NCI-H446 treated with DMSO at 0.1 percent for 48 hours (cell line): ENCODE measurements at regions not wholly inside any gene's neighbourhood (a gene's known extent, or its start where the extent isn't known, plus 50 kb on each side); places are given as distances from the start of the nearest gene placed in this dataset.

Source experiments
- DNase-seq: peaks from one replicate; lab custom pipeline; 2025; lab: John Stamatoyannopoulos, UW

GRCh38 chr4:129899849-129900248 lies 803.9 kb downstream of the C4orf33 start:
- no peak for DNase-seq

- no peak for DNase-seq
Measured at GRCh38 chr4:129900430-129900953, 804.5 kb downstream of the C4orf33 start.

- no peak for DNase-seq
Measured at GRCh38 chr4:129901205-129901604, 805.3 kb downstream of the C4orf33 start.

- DNase-seq, result no peak
Measured at GRCh38 chr4:129903861-129904260, 807.9 kb downstream of the C4orf33 start.

GRCh38 chr4:129905256-129905655 lies 809.3 kb downstream of the C4orf33 start:
- no peak for DNase-seq

GRCh38 chr4:129908117-129908516 lies 812.2 kb downstream of the C4orf33 start:
- no peak for DNase-seq

GRCh38 chr4:129916991-129917390 lies 821.0 kb downstream of the C4orf33 start:
- DNase-seq, result no peak

GRCh38 chr4:129917651-129918050 lies 821.7 kb downstream of the C4orf33 start:
- no peak for DNase-seq

- DNase-seq, result no peak
Measured at GRCh38 chr4:129926936-129927335, 831.0 kb downstream of the C4orf33 start.

GRCh38 chr4:129929052-129929451 lies 833.1 kb downstream of the C4orf33 start:
- DNase-seq, result no peak

GRCh38 chr4:129929984-129930383 lies 834.0 kb downstream of the C4orf33 start:
- DNase-seq, result no peak

GRCh38 chr4:129950217-129950616 lies 854.3 kb downstream of the C4orf33 start:
- DNase-seq, result no peak

- no peak for DNase-seq
Measured at GRCh38 chr4:129966175-129966574, 870.2 kb downstream of the C4orf33 start.

- no peak for DNase-seq
Measured at GRCh38 chr4:129968366-129968765, 872.4 kb downstream of the C4orf33 start.

GRCh38 chr4:129968778-129969177 lies 872.8 kb downstream of the C4orf33 start:
- no peak for DNase-seq

GRCh38 chr4:129970801-129971200 lies 874.8 kb downstream of the C4orf33 start:
- no peak for DNase-seq

- DNase-seq, result no peak
Measured at GRCh38 chr4:129971419-129971818, 875.5 kb downstream of the C4orf33 start.

GRCh38 chr4:129972257-129972656 lies 876.3 kb downstream of the C4orf33 start:
- DNase-seq, result no peak

- no peak for DNase-seq
Measured at GRCh38 chr4:129974730-129975129, 878.8 kb downstream of the C4orf33 start.

GRCh38 chr4:129978315-129978714 lies 882.4 kb downstream of the C4orf33 start:
- DNase-seq, result no peak

GRCh38 chr4:129988957-129989356 lies 893.0 kb downstream of the C4orf33 start:
- no peak for DNase-seq

- no peak for DNase-seq
Measured at GRCh38 chr4:129994715-129995114, 898.8 kb downstream of the C4orf33 start.

GRCh38 chr4:129998436-129999150 lies 902.6 kb downstream of the C4orf33 start:
- no peak for DNase-seq

GRCh38 chr4:129999156-129999555 lies 903.2 kb downstream of the C4orf33 start:
- DNase-seq, result no peak
